WTC11 (cell line): ENCODE measurements at regions not wholly inside any gene's neighbourhood (a gene's known extent, or its start where the extent isn't known, plus 50 kb on each side); places are given as distances from the start of the nearest gene placed in this dataset.

ENCODE experiments used
- ATAC-seq: fragments of 200-7000 bp; cut with Tn5 transposase; 2 replicates; pipeline ENCODE4 v1.10.0; 2021; ENCODE audit warnings: mild to moderate bottlenecking, moderate library complexity
- CTCF ChIA-PET: fragments of 300-600 bp; sonication (Branson Sonifier 250); formaldehyde crosslinking; loops from one replicate; lab custom pipeline; 2021; ENCODE audit warnings: antibody characterized with exemption; lab: Charles Lee
- POLR2A ChIA-PET: fragments of 350-600 bp; sonication (Branson Sonifier 250); formaldehyde crosslinking; loops from one replicate; lab custom pipeline; 2021; ENCODE audit warnings: antibody characterized with exemption; lab: Charles Lee
- DNase-seq: peaks from one replicate; pipeline ENCODE4 v3.0.0; 2021; ENCODE audit warnings: low spot score
- H3K27ac Mint-ChIP-seq: 2 replicates; pipeline ENCODE4 v1.8.0; 2021; ENCODE audit warnings: mixed read lengths
- H3K27me3 Mint-ChIP-seq: 2 replicates; pipeline ENCODE4 v1.8.0; 2021; ENCODE audit warnings: low read depth, mild to moderate bottlenecking, moderate library complexity, mixed read lengths
- H3K36me3 Mint-ChIP-seq: 2 replicates; pipeline ENCODE4 v1.8.0; 2021; ENCODE audit warnings: mixed read lengths
- H3K4me1 Mint-ChIP-seq: 2 replicates; pipeline ENCODE4 v1.8.0; 2022; ENCODE audit warnings: mixed read lengths
- H3K4me3 Mint-ChIP-seq: 2 replicates; pipeline ENCODE4 v1.8.0; 2021; ENCODE audit warnings: mild to moderate bottlenecking, moderate library complexity, mixed read lengths
- H3K9me3 Mint-ChIP-seq: 2 replicates; pipeline ENCODE4 v1.8.0; 2021; ENCODE audit warnings: mixed read lengths
- CREB1 ChIP-seq: sonication (generic); formaldehyde crosslinking; IDR thresholded peaks from 2 replicates; pipeline ENCODE4 v1.8.0; 2023; ENCODE audit warnings: mild to moderate bottlenecking, missing genetic modification reagents
- CREM ChIP-seq: sonication (generic); formaldehyde crosslinking; IDR thresholded peaks from 2 replicates; pipeline ENCODE4 v1.8.1; 2022; ENCODE audit warnings: mild to moderate bottlenecking, missing genetic modification reagents, moderate library complexity
- ESRRA ChIP-seq: sonication (generic); formaldehyde crosslinking; IDR thresholded peaks from 2 replicates; pipeline ENCODE4 v1.8.1; 2022; ENCODE audit warnings: mild to moderate bottlenecking, missing genetic modification reagents, borderline replicate concordance
- ETV6 ChIP-seq: sonication (generic); formaldehyde crosslinking; IDR thresholded peaks from 2 replicates; pipeline ENCODE4 v1.8.1; 2022; ENCODE audit warnings: mild to moderate bottlenecking, missing genetic modification reagents
- GRHL2 ChIP-seq: fragments of 250-450 bp; sonication (Bioruptor Pico); IDR thresholded peaks from 2 replicates; pipeline ENCODE4 v1.8.0; 2022; ENCODE audit warnings: mild to moderate bottlenecking, moderate library complexity; ENCODE audit not compliant: insufficient replicate concordance, severe bottlenecking
- GTF2I ChIP-seq: fragments of 250-450 bp; sonication (Bioruptor Pico); conservative IDR thresholded peaks from 2 replicates; pipeline ENCODE4 v1.4.0; 2021; ENCODE audit warnings: mild to moderate bottlenecking
- JAZF1 ChIP-seq: fragments of 250-450 bp; sonication (Bioruptor Pico); IDR thresholded peaks from 2 replicates; pipeline ENCODE4 v1.9.0; 2021; ENCODE audit warnings: moderate library complexity, mild to moderate bottlenecking, inconsistent platforms
- NR2C2 ChIP-seq: sonication (generic); formaldehyde crosslinking; IDR thresholded peaks from 2 replicates; pipeline ENCODE4 v1.8.0; 2022; ENCODE audit warnings: mild to moderate bottlenecking, missing genetic modification reagents
- OVOL2 ChIP-seq: fragments of 250-450 bp; sonication (Bioruptor Pico); IDR thresholded peaks from 2 replicates; pipeline ENCODE4 v1.9.0; 2021; ENCODE audit warnings: mild to moderate bottlenecking, borderline replicate concordance
- RELA ChIP-seq: sonication (generic); formaldehyde crosslinking; IDR thresholded peaks from 2 replicates; pipeline ENCODE4 v1.8.1; 2022; ENCODE audit warnings: missing genetic modification reagents, mild to moderate bottlenecking, borderline replicate concordance
- RORB ChIP-seq: fragments of 250-450 bp; sonication (Bioruptor Pico); IDR thresholded peaks from 2 replicates; pipeline ENCODE4 v1.9.0; 2021; ENCODE audit warnings: mild to moderate bottlenecking
- SMAD3 ChIP-seq: sonication (generic); formaldehyde crosslinking; IDR thresholded peaks from 2 replicates; pipeline ENCODE4 v1.8.0; 2022; ENCODE audit warnings: missing genetic modification reagents, mild to moderate bottlenecking, borderline replicate concordance
- TP53 ChIP-seq: sonication (generic); formaldehyde crosslinking; IDR thresholded peaks from 2 replicates; pipeline ENCODE4 v1.8.1; 2023; ENCODE audit warnings: mild to moderate bottlenecking, missing genetic modification reagents
- ZNF263 ChIP-seq: sonication (generic); formaldehyde crosslinking; IDR thresholded peaks from 2 replicates; pipeline ENCODE4 v1.8.1; 2022; ENCODE audit warnings: low read depth, mild to moderate bottlenecking, moderate library complexity, missing genetic modification reagents
- ZNF317 ChIP-seq: sonication (generic); formaldehyde crosslinking; IDR thresholded peaks from 2 replicates; pipeline ENCODE4 v1.8.1; 2023; ENCODE audit warnings: low read depth, mild to moderate bottlenecking, moderate library complexity, missing genetic modification reagents, borderline replicate concordance
- ZNF396 ChIP-seq: fragments of 250-450 bp; sonication (Bioruptor Pico); IDR thresholded peaks from 2 replicates; pipeline ENCODE4 v1.8.0; 2021; ENCODE audit warnings: mild to moderate bottlenecking, moderate library complexity, borderline replicate concordance
- TF ChIP-seq, protein P1 (sequence below): sonication (generic); formaldehyde crosslinking; IDR thresholded peaks from 2 replicates; pipeline ENCODE4 v1.8.1; 2023; ENCODE audit warnings: mild to moderate bottlenecking, missing genetic modification reagents, moderate library complexity
- TF ChIP-seq, protein P2 (sequence below): fragments of 250-450 bp; sonication (Bioruptor Pico); IDR thresholded peaks from 2 replicates; pipeline ENCODE4 v1.9.0; 2021; ENCODE audit warnings: moderate library complexity, mild to moderate bottlenecking, inconsistent platforms, borderline replicate concordance
- TF ChIP-seq, protein P3 (sequence below): sonication (generic); formaldehyde crosslinking; IDR thresholded peaks from 2 replicates; pipeline ENCODE4 v1.8.1; 2023; ENCODE audit warnings: mild to moderate bottlenecking, missing genetic modification reagents
- TF ChIP-seq, protein P4 (sequence below): sonication (generic); formaldehyde crosslinking; IDR thresholded peaks from 2 replicates; pipeline ENCODE4 v1.8.1; 2023; ENCODE audit warnings: mild to moderate bottlenecking, missing genetic modification reagents, moderate library complexity
- TF ChIP-seq, protein P5 (sequence below): fragments of 250-450 bp; sonication (Bioruptor Pico); IDR thresholded peaks from 2 replicates; pipeline ENCODE4 v1.9.0; 2021; ENCODE audit warnings: mild to moderate bottlenecking, borderline replicate concordance

DNA sequence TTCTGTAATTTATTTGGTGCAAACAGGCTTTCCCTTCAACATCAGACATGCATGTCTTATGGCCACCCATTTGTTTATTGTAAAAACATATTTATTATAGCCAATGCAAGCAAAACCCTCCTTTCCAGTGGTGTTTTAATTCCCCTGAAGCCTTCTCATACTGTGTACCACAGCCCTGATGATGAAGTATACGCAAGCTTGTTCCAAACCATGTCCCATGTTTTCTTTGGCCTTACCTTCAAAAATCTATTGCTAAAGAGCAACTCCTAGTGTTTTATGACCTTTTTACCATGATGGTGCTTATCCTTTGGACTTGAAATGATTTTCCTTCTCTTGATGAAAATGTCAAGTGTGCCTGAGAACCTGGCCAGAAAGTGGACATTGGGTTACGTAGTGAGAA is 85.9 kb upstream of the CCDC91 start:
- TF ChIP-seq RORB (CRISPR knock-in tag) (no peak), GTF2I (no peak), ZNF396 (CRISPR knock-in tag) (no peak), ETV6 (CRISPR knock-in tag) (no peak), CREM (CRISPR knock-in tag) (no peak), TP53 (CRISPR knock-in tag) (no peak), GRHL2 (CRISPR knock-in tag) (no peak), ZNF317 (CRISPR knock-in tag) (no peak), NR2C2 (CRISPR knock-in tag) (no peak), CREB1 (CRISPR knock-in tag) (no peak)
- TF ChIP-seq, protein P1, sequence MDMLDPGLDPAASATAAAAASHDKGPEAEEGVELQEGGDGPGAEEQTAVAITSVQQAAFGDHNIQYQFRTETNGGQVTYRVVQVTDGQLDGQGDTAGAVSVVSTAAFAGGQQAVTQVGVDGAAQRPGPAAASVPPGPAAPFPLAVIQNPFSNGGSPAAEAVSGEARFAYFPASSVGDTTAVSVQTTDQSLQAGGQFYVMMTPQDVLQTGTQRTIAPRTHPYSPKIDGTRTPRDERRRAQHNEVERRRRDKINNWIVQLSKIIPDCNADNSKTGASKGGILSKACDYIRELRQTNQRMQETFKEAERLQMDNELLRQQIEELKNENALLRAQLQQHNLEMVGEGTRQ (CRISPR knock-in tag) = no peak
- TF ChIP-seq, protein P2, sequence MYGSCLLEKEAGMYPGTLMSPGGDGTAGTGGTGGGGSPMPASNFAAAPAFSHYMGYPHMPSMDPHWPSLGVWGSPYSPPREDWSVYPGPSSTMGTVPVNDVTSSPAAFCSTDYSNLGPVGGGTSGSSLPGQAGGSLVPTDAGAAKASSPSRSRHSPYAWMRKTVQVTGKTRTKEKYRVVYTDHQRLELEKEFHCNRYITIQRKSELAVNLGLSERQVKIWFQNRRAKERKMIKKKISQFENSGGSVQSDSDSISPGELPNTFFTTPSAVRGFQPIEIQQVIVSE (CRISPR knock-in tag) = no peak
- TF ChIP-seq, protein P3, sequence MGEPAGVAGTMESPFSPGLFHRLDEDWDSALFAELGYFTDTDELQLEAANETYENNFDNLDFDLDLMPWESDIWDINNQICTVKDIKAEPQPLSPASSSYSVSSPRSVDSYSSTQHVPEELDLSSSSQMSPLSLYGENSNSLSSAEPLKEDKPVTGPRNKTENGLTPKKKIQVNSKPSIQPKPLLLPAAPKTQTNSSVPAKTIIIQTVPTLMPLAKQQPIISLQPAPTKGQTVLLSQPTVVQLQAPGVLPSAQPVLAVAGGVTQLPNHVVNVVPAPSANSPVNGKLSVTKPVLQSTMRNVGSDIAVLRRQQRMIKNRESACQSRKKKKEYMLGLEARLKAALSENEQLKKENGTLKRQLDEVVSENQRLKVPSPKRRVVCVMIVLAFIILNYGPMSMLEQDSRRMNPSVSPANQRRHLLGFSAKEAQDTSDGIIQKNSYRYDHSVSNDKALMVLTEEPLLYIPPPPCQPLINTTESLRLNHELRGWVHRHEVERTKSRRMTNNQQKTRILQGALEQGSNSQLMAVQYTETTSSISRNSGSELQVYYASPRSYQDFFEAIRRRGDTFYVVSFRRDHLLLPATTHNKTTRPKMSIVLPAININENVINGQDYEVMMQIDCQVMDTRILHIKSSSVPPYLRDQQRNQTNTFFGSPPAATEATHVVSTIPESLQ = no peak
- DNase-seq = no peak
- Mint-ChIP-seq H3K9me3 (no peaks in the 10 kb centered on the region), H3K36me3 (no peaks in the 10 kb centered on the region), H3K27me3 (no peaks in the 10 kb centered on the region), H3K4me1 (no peaks in the 10 kb centered on the region), H3K4me3 (no peak overlapping the region), H3K27ac (no peak overlapping the region)
- ATAC-seq = no peak
- CTCF ChIA-PET = no interaction called here
- POLR2A ChIA-PET = no interaction called here

DNA sequence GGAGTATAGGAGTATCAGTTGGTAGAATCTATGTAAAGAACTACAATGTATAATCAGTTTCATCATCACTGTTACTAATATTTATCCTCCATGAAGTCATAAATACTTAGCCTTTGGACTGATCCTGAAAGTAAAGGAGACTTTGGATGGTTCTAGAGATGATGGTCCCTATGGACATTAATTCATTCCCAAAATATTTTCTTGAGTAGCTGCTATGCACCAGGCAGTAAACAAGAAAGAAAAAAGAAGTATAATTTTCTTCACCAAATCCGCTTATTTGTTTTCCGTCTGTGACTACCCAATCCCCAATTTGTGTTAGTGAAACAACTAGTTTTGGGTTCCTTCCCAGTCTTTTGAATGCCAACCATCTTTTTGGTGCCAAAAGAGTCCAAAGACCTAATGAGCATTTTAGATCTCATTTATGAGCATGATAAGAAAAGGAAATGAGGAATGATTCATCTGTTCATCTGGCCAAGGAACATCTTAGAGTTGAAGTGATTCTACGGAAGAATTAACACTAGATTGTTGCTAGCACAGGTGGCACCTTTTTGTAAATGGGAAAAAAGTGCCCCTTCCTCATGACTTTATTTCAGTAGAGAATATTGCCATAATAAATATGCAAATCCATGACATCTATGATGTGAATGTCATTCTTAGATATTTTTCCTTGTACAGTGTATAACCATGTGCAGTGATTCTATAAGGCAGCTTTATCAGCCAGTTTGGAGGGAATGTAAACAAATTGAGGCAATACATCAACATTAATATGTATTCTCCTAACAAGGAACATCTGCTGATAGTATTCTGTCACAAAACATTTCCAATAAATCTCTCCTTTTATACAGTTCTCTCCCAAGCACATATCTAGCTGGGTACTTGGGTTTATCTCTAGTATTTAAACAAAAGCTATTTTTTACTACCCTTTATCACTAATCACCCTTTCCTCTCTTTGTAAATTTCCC is 85.1 kb upstream of the CCDC91 start:
- no peak for ATAC-seq
- TF ChIP-seq, protein P1 (CRISPR knock-in tag) = no peak
- TF ChIP-seq CREB1 (CRISPR knock-in tag) = no peak
- ChIA-PET POLR2A (no interaction called here), CTCF (no interaction called here)
- Mint-ChIP-seq H3K4me3 (no peak overlapping the region), H3K36me3 (no peaks in the 10 kb centered on the region), H3K27me3 (no peaks in the 10 kb centered on the region), H3K4me1 (no peaks in the 10 kb centered on the region), H3K27ac (no peak overlapping the region), H3K9me3 (no peaks in the 10 kb centered on the region)
- DNase-seq = no peak

DNA sequence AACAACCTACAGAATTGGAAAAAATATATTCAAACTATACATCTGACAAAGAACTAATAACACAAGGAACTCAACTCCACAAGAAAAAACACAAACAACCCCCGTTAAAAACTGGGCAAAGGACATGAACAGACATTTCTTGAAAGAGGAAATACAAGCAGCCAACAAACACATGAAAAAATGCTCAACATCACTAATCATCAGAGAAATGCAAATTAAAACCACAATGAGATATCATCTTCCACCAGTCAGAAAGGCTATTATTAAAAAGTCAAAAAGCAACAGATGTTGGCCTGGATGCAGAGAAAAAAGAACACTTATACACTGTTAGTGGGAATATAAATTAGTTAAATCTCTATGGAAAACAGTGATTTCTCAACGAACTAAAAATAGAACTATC is 82.6 kb upstream of the CCDC91 start:
- DNase-seq (no peak), ATAC-seq (no peak)
- H3K27me3 Mint-ChIP-seq = no peaks in the 10 kb centered on the region
- H3K4me3 Mint-ChIP-seq = no peak overlapping the region
- H3K27ac Mint-ChIP-seq = no peak overlapping the region
- no peaks in the 10 kb centered on the region for H3K36me3 Mint-ChIP-seq
- POLR2A ChIA-PET = no interaction called here
- H3K9me3 Mint-ChIP-seq = no peaks in the 10 kb centered on the region
- CTCF ChIA-PET = no interaction called here
- no peaks in the 10 kb centered on the region for H3K4me1 Mint-ChIP-seq
- TF ChIP-seq ZNF263 (CRISPR knock-in tag) = no peak
- no peak for TF ChIP-seq ESRRA (CRISPR knock-in tag)
- TF ChIP-seq, protein P4, sequence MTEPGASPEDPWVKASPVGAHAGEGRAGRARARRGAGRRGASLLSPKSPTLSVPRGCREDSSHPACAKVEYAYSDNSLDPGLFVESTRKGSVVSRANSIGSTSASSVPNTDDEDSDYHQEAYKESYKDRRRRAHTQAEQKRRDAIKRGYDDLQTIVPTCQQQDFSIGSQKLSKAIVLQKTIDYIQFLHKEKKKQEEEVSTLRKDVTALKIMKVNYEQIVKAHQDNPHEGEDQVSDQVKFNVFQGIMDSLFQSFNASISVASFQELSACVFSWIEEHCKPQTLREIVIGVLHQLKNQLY (CRISPR knock-in tag) = no peak
- TF ChIP-seq, protein P5, sequence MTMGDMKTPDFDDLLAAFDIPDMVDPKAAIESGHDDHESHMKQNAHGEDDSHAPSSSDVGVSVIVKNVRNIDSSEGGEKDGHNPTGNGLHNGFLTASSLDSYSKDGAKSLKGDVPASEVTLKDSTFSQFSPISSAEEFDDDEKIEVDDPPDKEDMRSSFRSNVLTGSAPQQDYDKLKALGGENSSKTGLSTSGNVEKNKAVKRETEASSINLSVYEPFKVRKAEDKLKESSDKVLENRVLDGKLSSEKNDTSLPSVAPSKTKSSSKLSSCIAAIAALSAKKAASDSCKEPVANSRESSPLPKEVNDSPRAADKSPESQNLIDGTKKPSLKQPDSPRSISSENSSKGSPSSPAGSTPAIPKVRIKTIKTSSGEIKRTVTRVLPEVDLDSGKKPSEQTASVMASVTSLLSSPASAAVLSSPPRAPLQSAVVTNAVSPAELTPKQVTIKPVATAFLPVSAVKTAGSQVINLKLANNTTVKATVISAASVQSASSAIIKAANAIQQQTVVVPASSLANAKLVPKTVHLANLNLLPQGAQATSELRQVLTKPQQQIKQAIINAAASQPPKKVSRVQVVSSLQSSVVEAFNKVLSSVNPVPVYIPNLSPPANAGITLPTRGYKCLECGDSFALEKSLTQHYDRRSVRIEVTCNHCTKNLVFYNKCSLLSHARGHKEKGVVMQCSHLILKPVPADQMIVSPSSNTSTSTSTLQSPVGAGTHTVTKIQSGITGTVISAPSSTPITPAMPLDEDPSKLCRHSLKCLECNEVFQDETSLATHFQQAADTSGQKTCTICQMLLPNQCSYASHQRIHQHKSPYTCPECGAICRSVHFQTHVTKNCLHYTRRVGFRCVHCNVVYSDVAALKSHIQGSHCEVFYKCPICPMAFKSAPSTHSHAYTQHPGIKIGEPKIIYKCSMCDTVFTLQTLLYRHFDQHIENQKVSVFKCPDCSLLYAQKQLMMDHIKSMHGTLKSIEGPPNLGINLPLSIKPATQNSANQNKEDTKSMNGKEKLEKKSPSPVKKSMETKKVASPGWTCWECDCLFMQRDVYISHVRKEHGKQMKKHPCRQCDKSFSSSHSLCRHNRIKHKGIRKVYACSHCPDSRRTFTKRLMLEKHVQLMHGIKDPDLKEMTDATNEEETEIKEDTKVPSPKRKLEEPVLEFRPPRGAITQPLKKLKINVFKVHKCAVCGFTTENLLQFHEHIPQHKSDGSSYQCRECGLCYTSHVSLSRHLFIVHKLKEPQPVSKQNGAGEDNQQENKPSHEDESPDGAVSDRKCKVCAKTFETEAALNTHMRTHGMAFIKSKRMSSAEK = no peak
- TF ChIP-seq OVOL2 (CRISPR knock-in tag) = no peak
- TF ChIP-seq JAZF1 = no peak
- TF ChIP-seq SMAD3 (CRISPR knock-in tag) = no peak
- no peak for TF ChIP-seq RELA
